ENCODE measurements at regions not wholly inside any gene's neighbourhood (a gene's known extent, or its start where the extent isn't known, plus 50 kb on each side); places are given as distances from the start of the nearest gene placed in this dataset.

DNA sequence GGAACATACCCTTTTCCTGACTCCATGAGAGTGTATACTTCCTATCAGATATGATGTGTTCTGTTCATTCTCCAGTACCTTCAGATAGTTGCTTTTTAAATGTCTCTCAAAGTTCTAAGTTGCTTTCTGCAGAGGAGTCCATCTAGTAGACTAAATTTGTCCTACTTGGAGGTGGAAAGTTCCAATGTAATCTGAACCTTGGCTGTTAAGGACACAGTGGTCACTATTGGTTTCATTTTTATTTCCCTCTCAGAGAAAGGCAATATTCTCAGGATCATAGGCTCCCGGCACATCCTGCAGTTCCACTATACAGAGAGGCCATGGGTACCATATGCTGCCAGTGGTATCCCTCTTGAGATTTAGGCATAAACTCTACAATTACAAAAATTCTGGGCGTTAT is 634.6 kb downstream of the LRRC70 start:
- Histone ChIP-seq H4K5ac (ENCODE audit: low read depth, low read length) (no peak overlapping the region), H2AK9ac (replicated peaks; ENCODE audit: low read depth, low read length, poor library complexity) (no peak overlapping the region), H3K9me1 (ENCODE audit: insufficient read depth, low read length) (no peaks in the 10 kb centered on the region), H3K27me3 (ENCODE audit: control insufficient read depth, insufficient read depth, low read length) (no peaks in the 10 kb centered on the region), H2BK120ac (ENCODE audit: low read depth, low read length) (no peak overlapping the region), H2AK5ac (ENCODE audit: low read depth, low read length) (no peak overlapping the region), H3K4ac (ENCODE audit: low read depth, low read length) (no peak overlapping the region), H3K4me2 (ENCODE audit: low read depth, low read length) (no peak overlapping the region), H3K23ac (ENCODE audit: low read depth, low read length) (no peak overlapping the region), H3K4me1 (ENCODE audit: control insufficient read depth, insufficient read depth, low read length) (no peaks in the 10 kb centered on the region), H4K20me1 (ENCODE audit: insufficient read depth, low read length) (no peaks in the 10 kb centered on the region), H2BK15ac (ENCODE audit: low read depth, low read length) (no peak overlapping the region), H3K14ac (replicated peaks; ENCODE audit: low read depth, low read length) (no peak overlapping the region), H3K9me3 (ENCODE audit: control insufficient read depth, insufficient read depth, low read length) (peaks cover 4% of the 10 kb centered on the region; the same call in 1 of the 2 replicates), H4K8ac (ENCODE audit: low read depth in 2 of 2, low read length in 2 of 2) (no peak overlapping the region), H2AFZ (replicated peaks; ENCODE audit: low read length, poor library complexity) (no peak overlapping the region), H4K91ac (ENCODE audit: insufficient read depth, low read depth, low read length) (no peak overlapping the region), H3K56ac (ENCODE audit: extremely low read depth, insufficient read depth, low read length) (no peak overlapping the region), H2BK5ac (ENCODE audit: low read depth, low read length, poor library complexity, severe bottlenecking) (no peak overlapping the region), H3K36me3 (ENCODE audit: control insufficient read depth, insufficient read depth, low read length) (no peaks in the 10 kb centered on the region), H3K27ac (ENCODE audit: insufficient read depth, low read length) (no peak overlapping the region), H3K9ac (ENCODE audit: low read depth, low read length) (no peak overlapping the region), H3K18ac (ENCODE audit: low read depth, low read length) (no peak overlapping the region), H2BK20ac (ENCODE audit: low read depth, low read length) (no peak overlapping the region), H3K4me3 (ENCODE audit: insufficient read depth, low read depth, low read length) (no peak overlapping the region), H3K79me1 (ENCODE audit: low read depth in 1 of 2, low read length in 2 of 2) (no peaks in the 10 kb centered on the region)
- CTCF ChIA-PET, result no interaction called here
- in situ Hi-C loops (cut with MboI; ENCODE audit: low sequenced_read_pairs) (no loop called here), intact Hi-C loops (cut with micrococcal nuclease) (no loop called here), dilution Hi-C loops (cut with HindIII; ENCODE audit: low sequenced_read_pairs, unreplicated experiment) (no loop called here)
- POLR2A ChIA-PET (ENCODE audit: unreplicated experiment), result no interaction called here
- no peak for TF ChIP-seq RCOR1 (IDR thresholded peaks at IDR 0.05; ENCODE audit: insufficient replicate concordance, low read length)
- no peak for TF ChIP-seq MAFK (IDR thresholded peaks at IDR 0.05; ENCODE audit: low read depth, low read length)
- no peak for TF ChIP-seq BHLHE40 (IDR thresholded peaks at IDR 0.05; ENCODE audit: low read depth, low read length)
- no peak for TF ChIP-seq NFE2L2 (IDR thresholded peaks at IDR 0.05; ENCODE audit: low read depth, low read length)
- no peak for TF ChIP-seq CHD1 (IDR thresholded peaks at IDR 0.05; ENCODE audit: low read depth, low read length)
- TF ChIP-seq POLR2A (IDR thresholded peaks at IDR 0.05; ENCODE audit: low read depth, low read length), result no peak
- TF ChIP-seq, protein P1, sequence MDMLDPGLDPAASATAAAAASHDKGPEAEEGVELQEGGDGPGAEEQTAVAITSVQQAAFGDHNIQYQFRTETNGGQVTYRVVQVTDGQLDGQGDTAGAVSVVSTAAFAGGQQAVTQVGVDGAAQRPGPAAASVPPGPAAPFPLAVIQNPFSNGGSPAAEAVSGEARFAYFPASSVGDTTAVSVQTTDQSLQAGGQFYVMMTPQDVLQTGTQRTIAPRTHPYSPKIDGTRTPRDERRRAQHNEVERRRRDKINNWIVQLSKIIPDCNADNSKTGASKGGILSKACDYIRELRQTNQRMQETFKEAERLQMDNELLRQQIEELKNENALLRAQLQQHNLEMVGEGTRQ (IDR thresholded peaks at IDR 0.05; ENCODE audit: low read depth, low read length), result no peak
- TF ChIP-seq, protein P2, sequence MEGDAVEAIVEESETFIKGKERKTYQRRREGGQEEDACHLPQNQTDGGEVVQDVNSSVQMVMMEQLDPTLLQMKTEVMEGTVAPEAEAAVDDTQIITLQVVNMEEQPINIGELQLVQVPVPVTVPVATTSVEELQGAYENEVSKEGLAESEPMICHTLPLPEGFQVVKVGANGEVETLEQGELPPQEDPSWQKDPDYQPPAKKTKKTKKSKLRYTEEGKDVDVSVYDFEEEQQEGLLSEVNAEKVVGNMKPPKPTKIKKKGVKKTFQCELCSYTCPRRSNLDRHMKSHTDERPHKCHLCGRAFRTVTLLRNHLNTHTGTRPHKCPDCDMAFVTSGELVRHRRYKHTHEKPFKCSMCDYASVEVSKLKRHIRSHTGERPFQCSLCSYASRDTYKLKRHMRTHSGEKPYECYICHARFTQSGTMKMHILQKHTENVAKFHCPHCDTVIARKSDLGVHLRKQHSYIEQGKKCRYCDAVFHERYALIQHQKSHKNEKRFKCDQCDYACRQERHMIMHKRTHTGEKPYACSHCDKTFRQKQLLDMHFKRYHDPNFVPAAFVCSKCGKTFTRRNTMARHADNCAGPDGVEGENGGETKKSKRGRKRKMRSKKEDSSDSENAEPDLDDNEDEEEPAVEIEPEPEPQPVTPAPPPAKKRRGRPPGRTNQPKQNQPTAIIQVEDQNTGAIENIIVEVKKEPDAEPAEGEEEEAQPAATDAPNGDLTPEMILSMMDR (conservative IDR thresholded peaks at IDR 0.05; ENCODE audit: low read depth, low read length), result no peak
- no peak for TF ChIP-seq FOS (IDR thresholded peaks at IDR 0.05; ENCODE audit: low read depth, low read length)
- no peak for TF ChIP-seq MXI1 (IDR thresholded peaks at IDR 0.05; ENCODE audit: borderline replicate concordance, low read depth, low read length)
- no peak for TF ChIP-seq CEBPB (IDR thresholded peaks at IDR 0.05; ENCODE audit: low read depth, low read length)
- TF ChIP-seq, protein P3, sequence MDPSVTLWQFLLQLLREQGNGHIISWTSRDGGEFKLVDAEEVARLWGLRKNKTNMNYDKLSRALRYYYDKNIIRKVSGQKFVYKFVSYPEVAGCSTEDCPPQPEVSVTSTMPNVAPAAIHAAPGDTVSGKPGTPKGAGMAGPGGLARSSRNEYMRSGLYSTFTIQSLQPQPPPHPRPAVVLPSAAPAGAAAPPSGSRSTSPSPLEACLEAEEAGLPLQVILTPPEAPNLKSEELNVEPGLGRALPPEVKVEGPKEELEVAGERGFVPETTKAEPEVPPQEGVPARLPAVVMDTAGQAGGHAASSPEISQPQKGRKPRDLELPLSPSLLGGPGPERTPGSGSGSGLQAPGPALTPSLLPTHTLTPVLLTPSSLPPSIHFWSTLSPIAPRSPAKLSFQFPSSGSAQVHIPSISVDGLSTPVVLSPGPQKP (IDR thresholded peaks at IDR 0.05; ENCODE audit: borderline replicate concordance, low read depth, low read length), result no peak
- no peak for TF ChIP-seq RFX5 (IDR thresholded peaks at IDR 0.05; ENCODE audit: low read depth, low read length)
- no peak for TF ChIP-seq MAZ (IDR thresholded peaks at IDR 0.05; ENCODE audit: borderline replicate concordance, low read depth, low read length)
- TF ChIP-seq RAD21 (IDR thresholded peaks at IDR 0.05; ENCODE audit: low read length), result no peak
- no peak for TF ChIP-seq SMC3 (IDR thresholded peaks at IDR 0.05; ENCODE audit: low read depth, low read length)
- ATAC-seq (ENCODE audit: low read depth), result no peak
- no TSS peak for BruUV-seq (replicated peaks)
- DNase-seq, result no peak
- no CpG with 5 or more reads among the region's 2 CpGs for WGBS, 2 experiments (ENCODE audit: extremely low coverage in 2 of 2, insufficient read length in 1 of 2)

All from IMR-90 (cell line).